GM12878 (cell line): ENCODE measurements at regions not wholly inside any gene's neighbourhood (a gene's known extent, or its start where the extent isn't known, plus 50 kb on each side); places are given as distances from the start of the nearest gene placed in this dataset.

Source experiments
- ATAC-seq: fragments of 200-7000 bp; cut with Tn5 transposase; 3 replicates; pipeline ENCODE4 v1.9.1; 2020; ENCODE audit warnings: mild to moderate bottlenecking, moderate library complexity
- BruUV-seq: library from RNA; stranded (reverse); fragments of 400-500 nt; replicated peaks from 2 replicates; lab custom pipeline; 2021; lab: Mats Ljungman, UMichigan
- CTCF ChIA-PET: fragments of 300-600 bp; sonication (Branson Sonifier 250); formaldehyde crosslinking; extraction: SDS; loops from one replicate; lab custom pipeline; 2021; ENCODE audit warnings: inconsistent platforms; lab: Yijun Ruan, JAX
- POLR2A ChIA-PET: fragments of 350-600 bp; formaldehyde crosslinking; extraction: SDS; loops from one replicate; lab custom pipeline; 2021; ENCODE audit warnings: inconsistent platforms; lab: Charles Lee
- RAD21 ChIA-PET: fragments of 300-600 bp; sonication (Branson Sonifier 250); formaldehyde crosslinking; loops from one replicate; lab custom pipeline; 2023; ENCODE audit warnings: antibody characterized with exemption; ENCODE audit not compliant: unreplicated experiment; lab: Charles Lee
- SMC1A ChIA-PET: fragments of 300-600 bp; sonication (Branson Sonifier 250); formaldehyde crosslinking; loops from one replicate; lab custom pipeline; 2023; ENCODE audit not compliant: unreplicated experiment, uncharacterized antibody; lab: Charles Lee
- DNase-seq: peaks from one replicate; pipeline ENCODE4 v3.0.0-alpha.2; 2011; ENCODE audit warnings: low read depth, low spot score
- FAIRE-seq: peaks from 3 replicates; lab custom pipeline; 2011; peaks lifted over from hg19 to GRCh38; lab: Jason Lieb, UNC
- H2AFZ ChIP-seq: 2 replicates; pipeline ENCODE4 v1.6.0; 2011; ENCODE audit warnings: low read depth, low read length, control low read depth; ENCODE audit not compliant: control insufficient read depth
- H3K27ac ChIP-seq: 2 replicates; pipeline ENCODE4 v1.5.1; 2011; ENCODE audit warnings: control low read depth; ENCODE audit not compliant: control insufficient read depth, insufficient read depth
- H3K27me3 ChIP-seq, 2 experiments: replicated peaks in 1 of 2; 2 replicates each; pipeline versions ENCODE4 v1.6.0 to v1.6.1; 2011; ENCODE audit warnings: low read length in 1 of 2; ENCODE audit not compliant: control insufficient read depth in 2 of 2, insufficient read depth in 2 of 2
- H3K36me3 ChIP-seq, 2 experiments: 2 replicates each; pipeline ENCODE4 v1.5.1; 2011; ENCODE audit warnings: low read length in 1 of 2; ENCODE audit not compliant: control insufficient read depth in 2 of 2, insufficient read depth in 2 of 2
- H3K4me1 ChIP-seq: 2 replicates; pipeline ENCODE4 v1.6.1; 2011; ENCODE audit warnings: mild to moderate bottlenecking, low read length, moderate library complexity, mixed read lengths; ENCODE audit not compliant: control insufficient read depth, insufficient read depth
- H3K4me2 ChIP-seq: 2 replicates; pipeline ENCODE4 v1.6.0; 2011; ENCODE audit warnings: control low read depth; ENCODE audit not compliant: control insufficient read depth, insufficient read depth
- H3K4me3 ChIP-seq: fragments of 200-600 bp; sonication (generic); 2 replicates; pipeline ENCODE4 v1.5.1; 2016
- H3K79me2 ChIP-seq: 2 replicates; pipeline ENCODE4 v1.6.0; 2011; ENCODE audit warnings: low read length; ENCODE audit not compliant: control insufficient read depth, insufficient read depth
- H3K9ac ChIP-seq: 2 replicates; pipeline ENCODE4 v1.8.0; 2011; ENCODE audit warnings: low read length, control low read depth, mixed read lengths; ENCODE audit not compliant: control insufficient read depth, insufficient read depth
- H3K9me3 ChIP-seq: replicated peaks from 3 replicates; pipeline ENCODE4 v1.5.1; 2011; ENCODE audit warnings: mild to moderate bottlenecking, low read length; ENCODE audit not compliant: control insufficient read depth, insufficient read depth
- H4K20me1 ChIP-seq: 2 replicates; pipeline ENCODE4 v1.6.0; 2011; ENCODE audit not compliant: control insufficient read depth, insufficient read depth
- ASH2L ChIP-seq: fragments of 300-600, 200-600 bp; sonication (generic); IDR thresholded peaks from 2 replicates; pipeline ENCODE4 v1.6.1; 2017; ENCODE audit warnings: low read depth, mild to moderate bottlenecking, borderline replicate concordance
- KAT2A ChIP-seq: conservative IDR thresholded peaks from 2 replicates; pipeline ENCODE4 v1.6.1; 2011; ENCODE audit warnings: low read depth, low read length; ENCODE audit not compliant: control insufficient read depth
- MTA2 ChIP-seq: fragments of 450-650 bp; IDR thresholded peaks from 2 replicates; pipeline ENCODE4 v1.6.1; 2016; ENCODE audit warnings: low read depth, mild to moderate bottlenecking, moderate library complexity
- NRF1 ChIP-seq: conservative IDR thresholded peaks from 2 replicates; pipeline ENCODE4 v1.6.1; 2011; ENCODE audit warnings: mild to moderate bottlenecking, low read depth, low read length, improper control_type of control experiment
- RAD21 ChIP-seq: IDR thresholded peaks from 2 replicates; pipeline ENCODE4 v1.6.1; 2011; ENCODE audit warnings: mild to moderate bottlenecking, low read depth, low read length, moderate library complexity; ENCODE audit not compliant: insufficient read depth
- RAD51 ChIP-seq: fragments of 450-650 bp; IDR thresholded peaks from 2 replicates; pipeline ENCODE4 v1.6.1; 2016; ENCODE audit warnings: moderate library complexity, mild to moderate bottlenecking, inconsistent platforms
- RB1 ChIP-seq: fragments of 450-650 bp; formaldehyde crosslinking; IDR thresholded peaks from 2 replicates; pipeline ENCODE4 v1.6.1; 2017; ENCODE audit warnings: mild to moderate bottlenecking, borderline replicate concordance
- SMAD1 ChIP-seq: fragments of 450-650 bp; IDR thresholded peaks from 2 replicates; pipeline ENCODE4 v1.6.1; 2018; ENCODE audit warnings: mild to moderate bottlenecking, low read depth; ENCODE audit not compliant: partially characterized antibody
- TCF12 ChIP-seq: IDR thresholded peaks from 2 replicates; pipeline ENCODE4 v1.6.1; 2011; ENCODE audit warnings: low read depth, mild to moderate bottlenecking, low read length
- TCF3 ChIP-seq: IDR thresholded peaks from 2 replicates; pipeline ENCODE4 v1.6.1; 2012; ENCODE audit warnings: low read depth, mild to moderate bottlenecking, low read length, borderline replicate concordance; ENCODE audit not compliant: insufficient read depth
- ZNF217 ChIP-seq: fragments of 450-650 bp; IDR thresholded peaks from 2 replicates; pipeline ENCODE4 v1.6.1; 2017; ENCODE audit warnings: antibody characterized with exemption, mild to moderate bottlenecking
- WGBS: methylation state at CpG from one replicate; pipeline ENCODE4 v1.1.6; 2016; ENCODE audit warnings: low lambda C conversion rate; ENCODE audit not compliant: insufficient replicate concordance, insufficient coverage; ENCODE audit errors: missing lambda C conversion rate; 5-methylcytosine and 5-hydroxymethylcytosine counted together
- in situ Hi-C: fragments of 300-500 bp; cut with MboI; formaldehyde crosslinking; loops from 9 replicates; pipeline ENCODE4 v1.14.3; 2018; ENCODE audit warnings: mixed read lengths
- intact Hi-C: fragments of 100-400 bp; cut with micrococcal nuclease; formaldehyde crosslinking; loops from one replicate; pipeline ENCODE4 v1.14.2; 2022; ENCODE audit not compliant: unreplicated experiment
- TF ChIP-seq, protein P1 (sequence below): fragments of 150-350 bp; IDR thresholded peaks from 2 replicates; pipeline ENCODE4 v1.6.1; 2016; ENCODE audit warnings: low read depth, low read length
- TF ChIP-seq, protein P2 (sequence below): IDR thresholded peaks from 2 replicates; pipeline ENCODE4 v1.6.1; 2011; ENCODE audit warnings: borderline replicate concordance, low read depth, mild to moderate bottlenecking, moderate library complexity, mixed read lengths, low read length; ENCODE audit not compliant: insufficient read depth; ENCODE audit errors: extremely low read length
- TF ChIP-seq, protein P3 (sequence below): IDR thresholded peaks from 2 replicates; pipeline ENCODE4 v1.6.1; 2011; ENCODE audit warnings: low read depth, low read length, improper control_type of control experiment, borderline replicate concordance

DNA sequence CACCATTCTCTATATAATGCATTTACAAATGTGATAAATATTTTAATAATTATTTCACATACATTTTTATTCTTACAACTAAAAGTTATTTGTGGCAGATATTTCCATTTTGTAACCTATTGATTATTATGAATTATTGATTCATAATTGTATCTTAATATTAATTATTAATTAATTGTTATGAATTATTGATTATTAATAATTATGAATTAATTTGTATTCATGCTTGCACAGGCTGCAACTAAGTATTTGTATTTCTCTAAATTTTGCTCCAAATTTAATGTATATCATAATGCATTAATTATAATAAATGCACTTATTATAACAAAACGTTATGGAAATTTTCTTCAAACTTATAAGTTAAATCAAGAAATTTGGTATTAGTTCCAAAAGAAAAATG lies 929.7 kb downstream of the PCDH7 start:
- Histone ChIP-seq H3K9me3 (no peaks in the 10 kb centered on the region), H3K79me2 (no peaks in the 10 kb centered on the region), H3K27ac (no peak overlapping the region), H3K4me1 (no peaks in the 10 kb centered on the region), H2AFZ (no peak overlapping the region), H3K36me3 (no peaks in the 10 kb centered on the region), H4K20me1 (no peaks in the 10 kb centered on the region), H3K9ac (no peak overlapping the region), H3K27me3 (no peaks in the 10 kb centered on the region), H3K4me2 (no peak overlapping the region), H3K4me3 (no peak overlapping the region)
- ChIA-PET SMC1A (no interaction called here), RAD21 (no interaction called here), CTCF (no interaction called here), POLR2A (no interaction called here)
- DNase-seq, result no peak
- intact Hi-C loops (no loop called here), in situ Hi-C loops (loop anchor here (25.0 kb wide), 1 partner anchor 938 kb away; the partner anchor contains the start of gene PCDH7)
- TF ChIP-seq RB1, result no peak
- TF ChIP-seq RAD51, result no peak
- no peak for TF ChIP-seq NRF1
- 0% methylated on average over 1 of the region's 1 CpG for WGBS
- BruUV-seq, result no TSS peak
- no peak for FAIRE-seq
- no peak for ATAC-seq

DNA sequence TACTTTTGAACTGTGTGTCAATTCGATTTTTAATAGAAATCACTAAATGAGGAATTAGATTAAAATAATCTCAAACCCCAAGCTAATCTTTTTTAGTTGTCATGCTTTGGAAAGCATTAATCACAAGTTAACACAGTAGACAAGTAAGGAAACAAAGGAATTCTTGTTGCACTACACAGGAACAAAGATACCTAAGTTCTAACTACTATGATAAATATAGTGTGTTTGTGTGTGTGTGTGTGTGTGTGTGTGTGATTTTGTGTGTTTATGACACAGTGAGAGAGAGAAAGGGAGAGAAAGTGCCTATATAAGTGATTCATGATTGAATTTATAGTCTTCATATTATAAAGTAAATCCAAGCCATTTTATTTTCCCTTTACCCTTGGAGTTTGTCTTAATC lies 931.4 kb downstream of the PCDH7 start:
- no peak for FAIRE-seq
- H3K4me2 ChIP-seq, result no peak overlapping the region
- no peak for TF ChIP-seq KAT2A
- no peak for TF ChIP-seq MTA2
- no peak for TF ChIP-seq TCF3
- TF ChIP-seq RAD21, result no peak
- no peak for TF ChIP-seq ASH2L
- TF ChIP-seq ZNF217, result no peak
- TF ChIP-seq, protein P1, sequence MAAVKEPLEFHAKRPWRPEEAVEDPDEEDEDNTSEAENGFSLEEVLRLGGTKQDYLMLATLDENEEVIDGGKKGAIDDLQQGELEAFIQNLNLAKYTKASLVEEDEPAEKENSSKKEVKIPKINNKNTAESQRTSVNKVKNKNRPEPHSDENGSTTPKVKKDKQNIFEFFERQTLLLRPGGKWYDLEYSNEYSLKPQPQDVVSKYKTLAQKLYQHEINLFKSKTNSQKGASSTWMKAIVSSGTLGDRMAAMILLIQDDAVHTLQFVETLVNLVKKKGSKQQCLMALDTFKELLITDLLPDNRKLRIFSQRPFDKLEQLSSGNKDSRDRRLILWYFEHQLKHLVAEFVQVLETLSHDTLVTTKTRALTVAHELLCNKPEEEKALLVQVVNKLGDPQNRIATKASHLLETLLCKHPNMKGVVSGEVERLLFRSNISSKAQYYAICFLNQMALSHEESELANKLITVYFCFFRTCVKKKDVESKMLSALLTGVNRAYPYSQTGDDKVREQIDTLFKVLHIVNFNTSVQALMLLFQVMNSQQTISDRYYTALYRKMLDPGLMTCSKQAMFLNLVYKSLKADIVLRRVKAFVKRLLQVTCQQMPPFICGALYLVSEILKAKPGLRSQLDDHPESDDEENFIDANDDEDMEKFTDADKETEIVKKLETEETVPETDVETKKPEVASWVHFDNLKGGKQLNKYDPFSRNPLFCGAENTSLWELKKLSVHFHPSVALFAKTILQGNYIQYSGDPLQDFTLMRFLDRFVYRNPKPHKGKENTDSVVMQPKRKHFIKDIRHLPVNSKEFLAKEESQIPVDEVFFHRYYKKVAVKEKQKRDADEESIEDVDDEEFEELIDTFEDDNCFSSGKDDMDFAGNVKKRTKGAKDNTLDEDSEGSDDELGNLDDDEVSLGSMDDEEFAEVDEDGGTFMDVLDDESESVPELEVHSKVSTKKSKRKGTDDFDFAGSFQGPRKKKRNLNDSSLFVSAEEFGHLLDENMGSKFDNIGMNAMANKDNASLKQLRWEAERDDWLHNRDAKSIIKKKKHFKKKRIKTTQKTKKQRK, result no peak
- TF ChIP-seq SMAD1, result no peak
- TF ChIP-seq, protein P2, sequence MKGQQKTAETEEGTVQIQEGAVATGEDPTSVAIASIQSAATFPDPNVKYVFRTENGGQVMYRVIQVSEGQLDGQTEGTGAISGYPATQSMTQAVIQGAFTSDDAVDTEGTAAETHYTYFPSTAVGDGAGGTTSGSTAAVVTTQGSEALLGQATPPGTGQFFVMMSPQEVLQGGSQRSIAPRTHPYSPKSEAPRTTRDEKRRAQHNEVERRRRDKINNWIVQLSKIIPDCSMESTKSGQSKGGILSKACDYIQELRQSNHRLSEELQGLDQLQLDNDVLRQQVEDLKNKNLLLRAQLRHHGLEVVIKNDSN, result no peak
- TF ChIP-seq, protein P3, sequence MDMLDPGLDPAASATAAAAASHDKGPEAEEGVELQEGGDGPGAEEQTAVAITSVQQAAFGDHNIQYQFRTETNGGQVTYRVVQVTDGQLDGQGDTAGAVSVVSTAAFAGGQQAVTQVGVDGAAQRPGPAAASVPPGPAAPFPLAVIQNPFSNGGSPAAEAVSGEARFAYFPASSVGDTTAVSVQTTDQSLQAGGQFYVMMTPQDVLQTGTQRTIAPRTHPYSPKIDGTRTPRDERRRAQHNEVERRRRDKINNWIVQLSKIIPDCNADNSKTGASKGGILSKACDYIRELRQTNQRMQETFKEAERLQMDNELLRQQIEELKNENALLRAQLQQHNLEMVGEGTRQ, result no peak
- TF ChIP-seq TCF12, result no peak

More for the DNA sequence above, 931.4 kb downstream of the PCDH7 start:
- in situ Hi-C loops, result loop anchor here (25.0 kb wide), 1 partner anchor 939 kb away; the partner anchor contains the start of gene PCDH7
- intact Hi-C loops, result no loop called here
- H2AFZ ChIP-seq, result no peak overlapping the region
- RAD21 ChIA-PET, result no interaction called here
- no peak overlapping the region for H3K27ac ChIP-seq
- H4K20me1 ChIP-seq, result no peaks in the 10 kb centered on the region
- DNase-seq (no peak), ATAC-seq (no peak)
- H3K9ac ChIP-seq, result no peak overlapping the region
- no peaks in the 10 kb centered on the region for H3K4me1 ChIP-seq
- CTCF ChIA-PET, result no interaction called here
- H3K9me3 ChIP-seq, result no peaks in the 10 kb centered on the region
- H3K36me3 ChIP-seq, result no peaks in the 10 kb centered on the region
- 0% methylated on average over 1 of the region's 1 CpG for WGBS
- POLR2A ChIA-PET, result no interaction called here
- no peak overlapping the region for H3K4me3 ChIP-seq
- SMC1A ChIA-PET, result no interaction called here
- no peaks in the 10 kb centered on the region for H3K79me2 ChIP-seq
- BruUV-seq, result no TSS peak
- H3K27me3 ChIP-seq, result no peaks in the 10 kb centered on the region
